Endothelial cell of umbilical vein (primary cell): ENCODE measurements at regions not wholly inside any gene's neighbourhood (a gene's known extent, or its start where the extent isn't known, plus 50 kb on each side); places are given as distances from the start of the nearest gene placed in this dataset.

Experiments
- BruUV-seq: library from RNA; stranded (reverse); fragments of 400-500 nt; replicated peaks from 2 replicates; lab custom pipeline; 2021; lab: Mats Ljungman, UMichigan
- CTCF ChIA-PET: fragments of 300-600, 350-600 bp; sonication (Branson Sonifier 250); formaldehyde crosslinking; loops from one replicate; lab custom pipeline; 2021; ENCODE audit warnings: antibody characterized with exemption, inconsistent platforms; lab: Charles Lee
- POLR2A ChIA-PET: fragments of 300-600, 350-600 bp; sonication (Branson Sonifier 250); formaldehyde crosslinking; loops from one replicate; lab custom pipeline; 2021; ENCODE audit warnings: antibody characterized with exemption, inconsistent platforms; lab: Charles Lee
- DNase-seq: peaks from one replicate; pipeline ENCODE4 v3.0.0-alpha.2; 2011; ENCODE audit warnings: low read depth, low spot score
- FAIRE-seq: peaks from 2 replicates; lab custom pipeline; 2011; peaks lifted over from hg19 to GRCh38; lab: Jason Lieb, UNC
- H2AFZ ChIP-seq: 2 replicates; pipeline ENCODE4 v1.6.0; 2012; ENCODE audit warnings: low read depth, low read length, control low read depth, inconsistent platforms
- H3K27ac ChIP-seq: 2 replicates; pipeline ENCODE4 v1.5.1; 2011; ENCODE audit warnings: low read depth, mild to moderate bottlenecking, control low read depth, low read length, moderate library complexity; ENCODE audit not compliant: insufficient read depth
- H3K27me3 ChIP-seq, 2 experiments: 2 replicates each; pipeline versions ENCODE4 v1.6.0 to v1.6.1; 2011; ENCODE audit warnings: low read length in 2 of 2, mixed read lengths in 1 of 2; ENCODE audit not compliant: control insufficient read depth in 2 of 2, insufficient read depth in 2 of 2
- H3K36me3 ChIP-seq, 2 experiments: 2 replicates in 1 of 2; 3 replicates in 1 of 2; pipeline ENCODE4 v1.5.1; 2011; ENCODE audit warnings: low read length in 2 of 2, mild to moderate bottlenecking in 1 of 2, moderate library complexity in 1 of 2; ENCODE audit not compliant: control insufficient read depth in 2 of 2, insufficient read depth in 2 of 2; ENCODE audit errors: extremely low read depth in 1 of 2
- H3K4me1 ChIP-seq: 3 replicates; pipeline ENCODE4 v1.5.1; 2011; ENCODE audit warnings: mild to moderate bottlenecking, low read length; ENCODE audit not compliant: control insufficient read depth, insufficient read depth; ENCODE audit errors: extremely low read depth
- H3K4me2 ChIP-seq: 2 replicates; pipeline ENCODE4 v1.6.1; 2011; ENCODE audit warnings: low read length, control low read depth, mixed read lengths; ENCODE audit not compliant: insufficient read depth
- H3K4me3 ChIP-seq, 3 experiments: fragments of 200-600 bp in 1 of 3; sonication (generic), shearing (Covaris generic) in 1 of 3; replicated peaks in 1 of 3; 2 replicates each; pipeline ENCODE4 v1.5.1; 2011 to 2016; ENCODE audit warnings: control low read depth in 3 of 3, low read length in 3 of 3, mild to moderate bottlenecking in 2 of 3, inconsistent platforms in 1 of 3, low read depth in 1 of 3, moderate library complexity in 1 of 3; ENCODE audit not compliant: insufficient read depth in 1 of 3
- H3K79me2 ChIP-seq: 2 replicates; pipeline ENCODE4 v1.6.0; 2012; ENCODE audit warnings: low read length, inconsistent platforms; ENCODE audit not compliant: control insufficient read depth, insufficient read depth
- H3K9ac ChIP-seq: replicated peaks from 2 replicates; pipeline ENCODE3; 2011; ENCODE audit warnings: low read length, control low read depth; ENCODE audit not compliant: insufficient read depth; ENCODE audit errors: extremely low read depth
- H3K9me1 ChIP-seq: replicated peaks from 3 replicates; pipeline ENCODE4 v1.6.0; 2011; ENCODE audit warnings: mild to moderate bottlenecking, low read length; ENCODE audit not compliant: control insufficient read depth, insufficient read depth; ENCODE audit errors: extremely low read depth
- H3K9me3 ChIP-seq: replicated peaks from 2 replicates; pipeline ENCODE4 v1.5.1; 2012; ENCODE audit warnings: low read length, inconsistent platforms; ENCODE audit not compliant: control insufficient read depth, insufficient read depth
- H4K20me1 ChIP-seq: replicated peaks from 2 replicates; pipeline ENCODE3; 2011; ENCODE audit warnings: mild to moderate bottlenecking, low read length; ENCODE audit not compliant: control insufficient read depth, insufficient read depth; ENCODE audit errors: extremely low read depth
- EZH2 ChIP-seq: IDR thresholded peaks from 2 replicates; pipeline ENCODE4 v1.6.1; 2012; ENCODE audit warnings: borderline replicate concordance, low read depth, mild to moderate bottlenecking, moderate library complexity, low read length, inconsistent platforms; ENCODE audit not compliant: severe bottlenecking
- FOS ChIP-seq: IDR thresholded peaks from 2 replicates; pipeline ENCODE4 v1.6.1; 2011; ENCODE audit warnings: mild to moderate bottlenecking, low read length, moderate library complexity, borderline replicate concordance; ENCODE audit not compliant: insufficient read depth
- GATA2 ChIP-seq: IDR thresholded peaks from 2 replicates; pipeline ENCODE4 v1.7.0; 2011; ENCODE audit warnings: low read depth, mild to moderate bottlenecking, moderate library complexity, mixed read lengths, low read length; ENCODE audit not compliant: insufficient read length, insufficient read depth
- JUN ChIP-seq: IDR thresholded peaks from 2 replicates; pipeline ENCODE4 v1.6.1; 2011; ENCODE audit warnings: borderline replicate concordance, low read depth; ENCODE audit not compliant: insufficient read length, insufficient read depth
- POLR2A ChIP-seq: IDR thresholded peaks from 2 replicates; pipeline ENCODE4 v1.6.1; 2012; ENCODE audit warnings: low read depth, mild to moderate bottlenecking, control low read depth, low read length
- POLR2AphosphoS5 ChIP-seq: IDR thresholded peaks from 2 replicates; pipeline ENCODE4 v1.6.1; 2012; ENCODE audit warnings: low read depth, mild to moderate bottlenecking, control low read depth, low read length, moderate library complexity; ENCODE audit not compliant: insufficient read depth
- dilution Hi-C: fragments of 300-500 bp; cut with MboI; formaldehyde crosslinking; loops from one replicate; pipeline ENCODE4 v1.15.0; 2019; ENCODE audit warnings: low sequenced_read_pairs; ENCODE audit not compliant: extremely low pct_ligation_motif_present
- intact Hi-C: fragments of 100-400 bp; cut with micrococcal nuclease; formaldehyde crosslinking; loops from one replicate; pipeline ENCODE4 v1.10.0; 2022

- Histone ChIP-seq H3K4me1 (no peaks in the 10 kb centered on the region), H4K20me1 (no peaks in the 10 kb centered on the region), H3K9ac (no peak overlapping the region), H3K27ac (no peak overlapping the region), H3K9me3 (no peaks in the 10 kb centered on the region), H3K27me3 (no peaks in the 10 kb centered on the region), H3K36me3 (no peaks in the 10 kb centered on the region), H3K4me2 (no peak overlapping the region), H3K4me3 (no peak overlapping the region), H2AFZ (no peak overlapping the region), H3K9me1 (no peaks in the 10 kb centered on the region), H3K79me2 (no peaks in the 10 kb centered on the region)
- BruUV-seq: no TSS peak
- DNase-seq: no peak
- TF ChIP-seq EZH2: no peak
- no peak for TF ChIP-seq POLR2AphosphoS5
- POLR2A ChIA-PET: no interaction called here
- CTCF ChIA-PET: interaction anchor here (0.6 kb wide), 1 partner anchor 146 kb away, joined by 4 read pairs; no protein-coding TSS in a partner anchor
- intact Hi-C loops (no loop called here), dilution Hi-C loops (no loop called here)
- no peak for FAIRE-seq
Observed at GRCh38 chr13:73231471-73231870, 172.7 kb downstream of the KLF5 start.

- Histone ChIP-seq H3K79me2 (no peaks in the 10 kb centered on the region), H3K27me3 (no peaks in the 10 kb centered on the region), H2AFZ (no peak overlapping the region), H3K27ac (no peak overlapping the region), H3K9me1 (no peaks in the 10 kb centered on the region), H4K20me1 (no peaks in the 10 kb centered on the region), H3K9me3 (no peaks in the 10 kb centered on the region), H3K4me1 (no peaks in the 10 kb centered on the region), H3K9ac (no peak overlapping the region), H3K4me3 (no peak overlapping the region), H3K4me2 (no peak overlapping the region), H3K36me3 (no peaks in the 10 kb centered on the region)
- DNase-seq (no peak), FAIRE-seq (no peak)
- intact Hi-C loops: no loop called here
- BruUV-seq: no TSS peak
- no peak for TF ChIP-seq GATA2
- TF ChIP-seq POLR2AphosphoS5: no peak
- no peak for TF ChIP-seq EZH2
- no peak for TF ChIP-seq JUN
- no peak for TF ChIP-seq FOS
- TF ChIP-seq POLR2A: no peak
- POLR2A ChIA-PET: no interaction called here
- dilution Hi-C loops: no loop called here
- CTCF ChIA-PET: no interaction called here
Observed at GRCh38 chr13:73230716-73231115, 171.9 kb downstream of the KLF5 start.
